Sigmoid colon (tissue), 4 donors: ENCODE measurements at regions not wholly inside any gene's neighbourhood (a gene's known extent, or its start where the extent isn't known, plus 50 kb on each side); places are given as distances from the start of the nearest gene placed in this dataset.

Source experiments
- CTCF ChIP-seq, 4 experiments: fragments of 450-650 bp in 3 of 4; fragments of 200-600 bp in 1 of 4; IDR thresholded peaks; one replicate each; pipeline ENCODE4 v1.5.1; 2016 to 2019; ENCODE audit warnings: antibody characterized with exemption in 4 of 4, mild to moderate bottlenecking in 3 of 4, moderate library complexity in 2 of 4
- EP300 ChIP-seq, 4 donors: sonication (generic); formaldehyde crosslinking; IDR thresholded peaks; one replicate each; pipeline ENCODE4 v1.6.1; 2017; ENCODE audit warnings: antibody characterized with exemption in 4 of 4
- POLR2A ChIP-seq, 2 donors: fragments of 450-650 bp; IDR thresholded peaks; one replicate each; pipeline ENCODE4 v1.6.1; 2016; ENCODE audit warnings: antibody characterized with exemption in 2 of 2, mild to moderate bottlenecking in 2 of 2, moderate library complexity in 2 of 2
- POLR2AphosphoS5 ChIP-seq, 4 donors: sonication (generic); formaldehyde crosslinking; IDR thresholded peaks; one replicate each; pipeline ENCODE4 v1.6.1; 2017; ENCODE audit warnings: antibody characterized with exemption in 4 of 4

- no peak for TF ChIP-seq EP300 (IDR thresholded peaks at IDR 0.05)
- TF ChIP-seq CTCF (IDR thresholded peaks at IDR 0.05) = no peak
- TF ChIP-seq POLR2AphosphoS5 (IDR thresholded peaks at IDR 0.05) = no peak
- no peak for TF ChIP-seq POLR2A (IDR thresholded peaks at IDR 0.05)
Measured at GRCh38 chr1:218926631-218927030, 247.0 kb upstream of the LYPLAL1 start.
